ENCODE measurements at regions not wholly inside any gene's neighbourhood (a gene's known extent, or its start where the extent isn't known, plus 50 kb on each side); places are given as distances from the start of the nearest gene placed in this dataset.

DNA sequence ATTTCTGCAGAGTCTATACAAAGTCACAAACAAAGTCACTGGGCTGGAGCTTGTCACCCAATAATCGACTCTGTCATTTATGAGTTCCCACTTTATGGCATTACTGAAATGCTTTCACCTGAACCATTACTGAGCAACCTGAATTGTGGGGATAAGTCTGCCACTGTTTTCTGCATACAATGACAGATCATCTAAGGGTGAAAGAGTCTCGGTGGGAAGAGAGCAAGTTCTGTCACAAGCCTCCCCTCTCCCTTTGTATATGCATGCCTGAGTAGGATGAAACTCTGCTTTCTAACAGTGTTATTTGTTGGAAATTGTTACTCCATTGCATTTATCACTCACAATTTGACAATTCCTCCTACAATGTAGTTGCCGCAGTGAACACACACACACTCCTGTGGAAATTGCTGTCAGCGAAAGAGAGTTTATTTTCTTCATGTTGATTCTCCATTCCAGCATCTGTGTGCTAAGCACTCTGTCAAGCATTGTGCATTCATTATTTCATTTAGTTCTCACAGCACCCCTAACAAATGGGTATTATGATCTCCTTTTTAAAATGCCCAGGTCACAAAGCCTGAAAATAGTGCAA is 1732.4 kb upstream of the CDH6 start:
- POLR2A ChIA-PET (ENCODE audit: partially characterized antibody), result no interaction called here
- FAIRE-seq, result no peak

More for the DNA sequence above, 1732.4 kb upstream of the CDH6 start:
- 92% methylated on average over 4 of the region's 4 CpGs; no CpG with 5 or more reads in 1 of the 2 experiments for WGBS, 2 experiments (ENCODE audit: extremely low coverage in 1 of 2, insufficient coverage in 1 of 2, insufficient read length in 1 of 2, insufficient replicate concordance in 2 of 2, low coverage in 1 of 2, low lambda C conversion rate in 2 of 2, missing lambda C conversion rate in 1 of 2)
- no peak overlapping the region for H4K5ac ChIP-seq (ENCODE audit: insufficient read length, low read depth, low read length)
- H3K23me2 ChIP-seq (ENCODE audit: low read depth, low read length), result no peaks in the 10 kb centered on the region; the same call in 1 of the 2 replicates
- no peaks in the 10 kb centered on the region for H3K36me3 ChIP-seq (ENCODE audit: control insufficient read depth in 2 of 4, insufficient read depth in 4 of 4, low read length in 3 of 4)
- no peaks in the 10 kb centered on the region for H3K4me1 ChIP-seq (replicated peaks in 1 of 4; ENCODE audit: control insufficient read depth in 3 of 4, insufficient read depth in 4 of 4, low read length in 3 of 4)
- H2AK5ac ChIP-seq (ENCODE audit: low read depth, low read length), result no peak overlapping the region
- H4K91ac ChIP-seq (replicated peaks; ENCODE audit: insufficient read length, low read length), result no peak overlapping the region
- TF ChIP-seq SRF (IDR thresholded peaks at IDR 0.05; ENCODE audit: low read depth, low read length), result no peak
- TF ChIP-seq HDAC2 (IDR thresholded peaks at IDR 0.05; ENCODE audit: borderline replicate concordance in 1 of 2, low read depth in 2 of 2, low read length in 2 of 2), result no peak
- no peak for TF ChIP-seq SIX5 (IDR thresholded peaks at IDR 0.05; ENCODE audit: low read depth, low read length)
- no peak for TF ChIP-seq FOSL1 (IDR thresholded peaks at IDR 0.05; ENCODE audit: insufficient read depth, low read depth, low read length)
- TF ChIP-seq RAD21 (IDR thresholded peaks at IDR 0.05 in 1 of 2, conservative IDR thresholded peaks at IDR 0.05 in 1 of 2; ENCODE audit: low read depth in 2 of 2, low read length in 2 of 2), result no peak
- no peak for TF ChIP-seq TEAD4 (IDR thresholded peaks at IDR 0.05; ENCODE audit: low read depth, low read length)
- TF ChIP-seq SUZ12 (IDR thresholded peaks at IDR 0.05; ENCODE audit: low read length), result no peak
- TF ChIP-seq SAP30 (IDR thresholded peaks at IDR 0.05; ENCODE audit: insufficient read depth, insufficient replicate concordance, low read length), result no peak
- H2BK20ac ChIP-seq (ENCODE audit: low read length), result no peak overlapping the region
- no peaks in the 10 kb centered on the region for H4K20me1 ChIP-seq (replicated peaks in 1 of 2; ENCODE audit: control insufficient read depth in 1 of 2, insufficient read depth in 2 of 2, low read length in 2 of 2)
- H3K4me3 ChIP-seq (ENCODE audit: extremely low read depth in 1 of 4, insufficient read depth in 2 of 4, low read depth in 3 of 4, low read length in 4 of 4), result no peak overlapping the region
- no peaks in the 10 kb centered on the region for H3K79me2 ChIP-seq (ENCODE audit: control insufficient read depth in 1 of 2, insufficient read depth in 2 of 2, low read length in 2 of 2)
- CTCF ChIA-PET (ENCODE audit: partially characterized antibody), result no interaction called here
- no peak overlapping the region for H2BK12ac ChIP-seq (ENCODE audit: low read depth, low read length)
- no peaks in the 10 kb centered on the region for H3K79me1 ChIP-seq (ENCODE audit: low read depth, low read length)
- H3K27me3 ChIP-seq (replicated peaks in 1 of 4; ENCODE audit: control insufficient read depth in 3 of 4, extremely low read depth in 1 of 4, insufficient read depth in 3 of 4, low read length in 3 of 4), result no peaks in the 10 kb centered on the region
- no peak overlapping the region for H2BK15ac ChIP-seq (ENCODE audit: low read length)
- no peak overlapping the region for H3K4ac ChIP-seq (replicated peaks; ENCODE audit: insufficient read length, low read depth, low read length)
- no peaks in the 10 kb centered on the region for H3K9me3 ChIP-seq (ENCODE audit: insufficient read depth in 2 of 2, low read depth in 1 of 2, low read length in 1 of 2)
- H3K14ac ChIP-seq (ENCODE audit: insufficient read length), result no peak overlapping the region
- no peak for DNase-seq (ENCODE audit: low read depth in 1 of 2, low spot score in 2 of 2)
- no peak overlapping the region for H3K23ac ChIP-seq (ENCODE audit: insufficient read length)
- no peak overlapping the region for H3K4me2 ChIP-seq (ENCODE audit: insufficient read depth in 1 of 2, low read depth in 2 of 2, low read length in 2 of 2)
- no peak overlapping the region for H4K8ac ChIP-seq (ENCODE audit: extremely low read depth, insufficient read depth, low read length)
- no peak overlapping the region for H2BK120ac ChIP-seq (replicated peaks; ENCODE audit: low read depth, low read length)
- H3K56ac ChIP-seq (replicated peaks; ENCODE audit: insufficient read length, low read depth, low read length), result no peak overlapping the region
- H3K9ac ChIP-seq (replicated peaks in 1 of 4; ENCODE audit: extremely low read depth in 1 of 4, low read depth in 3 of 4, low read length in 3 of 4), result no peak overlapping the region
- no peak overlapping the region for H3K27ac ChIP-seq (ENCODE audit: low read depth, low read length)
- H2BK5ac ChIP-seq (ENCODE audit: low read depth, low read length), result no peak overlapping the region
- H3K18ac ChIP-seq (ENCODE audit: extremely low read depth, low read length), result no peak overlapping the region
- H2AFZ ChIP-seq (ENCODE audit: low read length), result peak overlapping the region; percentile 89; the same call in 1 of the 2 replicates

Data from H1 (cell line).